ENCODE measurements at regions not wholly inside any gene's neighbourhood (a gene's known extent, or its start where the extent isn't known, plus 50 kb on each side); places are given as distances from the start of the nearest gene placed in this dataset.

GRCh38 chr18:55996717-55997116 is 408.7 kb upstream of the TCF4 start:
- no peak overlapping the region for H3K9ac ChIP-seq (ENCODE audit: insufficient read length, low read depth)
- no peaks in the 10 kb centered on the region for H3K4me1 ChIP-seq (ENCODE audit: insufficient read depth, insufficient read length)
- no peak overlapping the region for H3K4me3 ChIP-seq (ENCODE audit: insufficient read length, low read depth)
- TF ChIP-seq ZNF274 (IDR thresholded peaks at IDR 0.05; ENCODE audit: low read depth, low read length) (no peak), YY1 (IDR thresholded peaks at IDR 0.05; ENCODE audit: insufficient read depth, insufficient read length) (no peak), SUZ12 (IDR thresholded peaks at IDR 0.05; ENCODE audit: extremely low read depth, insufficient read depth, insufficient read length) (no peak)
- DNase-seq (ENCODE audit: low read depth, low spot score), result no peak
- no peaks in the 10 kb centered on the region for H3K36me3 ChIP-seq (ENCODE audit: insufficient read depth, insufficient read length, low read length)
- H3K27me3 ChIP-seq (ENCODE audit: insufficient read depth, insufficient read length), result no peaks in the 10 kb centered on the region
- no peaks in the 10 kb centered on the region for H3K9me3 ChIP-seq (ENCODE audit: insufficient read depth, low read length)

- 0 out of 2 replicates have a peak, but pooled peaks cover 4% of the 10 kb centered on the region for H3K9me3 ChIP-seq (ENCODE audit: insufficient read depth, low read length)
- no peaks in the 10 kb centered on the region for H3K4me1 ChIP-seq (ENCODE audit: insufficient read depth, insufficient read length)
- no peak for DNase-seq (ENCODE audit: low read depth, low spot score)
- H3K9ac ChIP-seq (ENCODE audit: insufficient read length, low read depth), result no peak overlapping the region
- no peaks in the 10 kb centered on the region for H3K27me3 ChIP-seq (ENCODE audit: insufficient read depth, insufficient read length)
- no peak overlapping the region for H3K4me3 ChIP-seq (ENCODE audit: insufficient read length, low read depth)
- no peaks in the 10 kb centered on the region for H3K36me3 ChIP-seq (ENCODE audit: insufficient read depth, insufficient read length, low read length)
- TF ChIP-seq YY1 (IDR thresholded peaks at IDR 0.05; ENCODE audit: insufficient read depth, insufficient read length) (no peak), ZNF274 (IDR thresholded peaks at IDR 0.05; ENCODE audit: low read depth, low read length) (no peak), SUZ12 (IDR thresholded peaks at IDR 0.05; ENCODE audit: extremely low read depth, insufficient read depth, insufficient read length) (no peak)
These were observed 402.2 kb upstream of the TCF4 start for GRCh38 chr18:55990186-55990585.

- TF ChIP-seq YY1 (IDR thresholded peaks at IDR 0.05; ENCODE audit: insufficient read depth, insufficient read length) (no peak), ZNF274 (IDR thresholded peaks at IDR 0.05; ENCODE audit: low read depth, low read length) (no peak), SUZ12 (IDR thresholded peaks at IDR 0.05; ENCODE audit: extremely low read depth, insufficient read depth, insufficient read length) (no peak)
- Histone ChIP-seq H3K36me3 (ENCODE audit: insufficient read depth, insufficient read length, low read length) (no peaks in the 10 kb centered on the region), H3K4me1 (ENCODE audit: insufficient read depth, insufficient read length) (no peaks in the 10 kb centered on the region), H3K9ac (ENCODE audit: insufficient read length, low read depth) (no peak overlapping the region), H3K4me3 (ENCODE audit: insufficient read length, low read depth) (no peak overlapping the region), H3K27me3 (ENCODE audit: insufficient read depth, insufficient read length) (no peaks in the 10 kb centered on the region), H3K9me3 (ENCODE audit: insufficient read depth, low read length) (0 out of 2 replicates have a peak, but pooled peaks cover 4% of the 10 kb centered on the region)
- DNase-seq (ENCODE audit: low read depth, low spot score), result no peak
These were observed 400.5 kb upstream of the TCF4 start for GRCh38 chr18:55988537-55988936.

- H3K4me3 ChIP-seq (ENCODE audit: insufficient read length, low read depth), result no peak overlapping the region
- no peaks in the 10 kb centered on the region for H3K27me3 ChIP-seq (ENCODE audit: insufficient read depth, insufficient read length)
- TF ChIP-seq YY1 (IDR thresholded peaks at IDR 0.05; ENCODE audit: insufficient read depth, insufficient read length), result no peak
- no peak for TF ChIP-seq ZNF274 (IDR thresholded peaks at IDR 0.05; ENCODE audit: low read depth, low read length)
- no peak for TF ChIP-seq SUZ12 (IDR thresholded peaks at IDR 0.05; ENCODE audit: extremely low read depth, insufficient read depth, insufficient read length)
- peaks cover 3% of the 10 kb centered on the region for H3K4me1 ChIP-seq (ENCODE audit: insufficient read depth, insufficient read length)
- H3K36me3 ChIP-seq (ENCODE audit: insufficient read depth, insufficient read length, low read length), result no peaks in the 10 kb centered on the region
- DNase-seq (ENCODE audit: low read depth, low spot score), result no peak
- H3K9me3 ChIP-seq (ENCODE audit: insufficient read depth, low read length), result 0 out of 2 replicates have a peak, but pooled peaks cover 4% of the 10 kb centered on the region
- no peak overlapping the region for H3K9ac ChIP-seq (ENCODE audit: insufficient read length, low read depth)
These were observed 395.4 kb upstream of the TCF4 start for GRCh38 chr18:55983433-55983832.

- no peak overlapping the region for H3K4me3 ChIP-seq (ENCODE audit: insufficient read length, low read depth)
- TF ChIP-seq SUZ12 (IDR thresholded peaks at IDR 0.05; ENCODE audit: extremely low read depth, insufficient read depth, insufficient read length) (no peak), ZNF274 (IDR thresholded peaks at IDR 0.05; ENCODE audit: low read depth, low read length) (no peak), YY1 (IDR thresholded peaks at IDR 0.05; ENCODE audit: insufficient read depth, insufficient read length) (no peak)
- peak; percentile 23 for DNase-seq (ENCODE audit: low read depth, low spot score)
- H3K27me3 ChIP-seq (ENCODE audit: insufficient read depth, insufficient read length), result no peaks in the 10 kb centered on the region
- H3K9ac ChIP-seq (ENCODE audit: insufficient read length, low read depth), result no peak overlapping the region
- H3K9me3 ChIP-seq (ENCODE audit: insufficient read depth, low read length), result 0 out of 2 replicates have a peak, but pooled peaks cover under 1% of the 10 kb centered on the region
- H3K36me3 ChIP-seq (ENCODE audit: insufficient read depth, insufficient read length, low read length), result no peaks in the 10 kb centered on the region
- peaks cover 3% of the 10 kb centered on the region for H3K4me1 ChIP-seq (ENCODE audit: insufficient read depth, insufficient read length)
These were observed 395.0 kb upstream of the TCF4 start for GRCh38 chr18:55982992-55983391.

- Histone ChIP-seq H3K27me3 (ENCODE audit: insufficient read depth, insufficient read length) (no peaks in the 10 kb centered on the region), H3K9me3 (ENCODE audit: insufficient read depth, low read length) (no peaks in the 10 kb centered on the region), H3K36me3 (ENCODE audit: insufficient read depth, insufficient read length, low read length) (no peaks in the 10 kb centered on the region), H3K9ac (ENCODE audit: insufficient read length, low read depth) (no peak overlapping the region), H3K4me3 (ENCODE audit: insufficient read length, low read depth) (no peak overlapping the region), H3K4me1 (ENCODE audit: insufficient read depth, insufficient read length) (peaks cover 3% of the 10 kb centered on the region)
- TF ChIP-seq SUZ12 (IDR thresholded peaks at IDR 0.05; ENCODE audit: extremely low read depth, insufficient read depth, insufficient read length) (no peak), ZNF274 (IDR thresholded peaks at IDR 0.05; ENCODE audit: low read depth, low read length) (no peak), YY1 (IDR thresholded peaks at IDR 0.05; ENCODE audit: insufficient read depth, insufficient read length) (no peak)
- DNase-seq (ENCODE audit: low read depth, low spot score), result no peak
These were observed 393.9 kb upstream of the TCF4 start for GRCh38 chr18:55981712-55982475.

GRCh38 chr18:55974521-55974920 is 386.5 kb upstream of the TCF4 start:
- Histone ChIP-seq H3K9me3 (ENCODE audit: insufficient read depth, low read length) (no peaks in the 10 kb centered on the region), H3K4me1 (ENCODE audit: insufficient read depth, insufficient read length) (no peaks in the 10 kb centered on the region), H3K9ac (ENCODE audit: insufficient read length, low read depth) (no peak overlapping the region), H3K4me3 (ENCODE audit: insufficient read length, low read depth) (no peak overlapping the region), H3K27me3 (ENCODE audit: insufficient read depth, insufficient read length) (no peaks in the 10 kb centered on the region), H3K36me3 (ENCODE audit: insufficient read depth, insufficient read length, low read length) (no peaks in the 10 kb centered on the region)
- TF ChIP-seq SUZ12 (IDR thresholded peaks at IDR 0.05; ENCODE audit: extremely low read depth, insufficient read depth, insufficient read length), result no peak
- TF ChIP-seq YY1 (IDR thresholded peaks at IDR 0.05; ENCODE audit: insufficient read depth, insufficient read length), result no peak
- no peak for TF ChIP-seq ZNF274 (IDR thresholded peaks at IDR 0.05; ENCODE audit: low read depth, low read length)
- no peak for DNase-seq (ENCODE audit: low read depth, low spot score)
